HEK293 (cell line): ENCODE measurements at regions not wholly inside any gene's neighbourhood (a gene's known extent, or its start where the extent isn't known, plus 50 kb on each side); places are given as distances from the start of the nearest gene placed in this dataset.

Experiments used
- CTCF ChIA-PET: fragments of 350-600 bp; formaldehyde crosslinking; extraction: SDS; loops from one replicate; lab custom pipeline; 2021; ENCODE audit warnings: antibody characterized with exemption; lab: Yijun Ruan, JAX
- POLR2A ChIA-PET: fragments of 300-600 bp; formaldehyde crosslinking; extraction: SDS; loops from one replicate; lab custom pipeline; 2020; ENCODE audit warnings: antibody characterized with exemption, inconsistent platforms; lab: Yijun Ruan, JAX
- H3K27ac ChIP-seq: fragments of 200-500 bp; sonication (Bioruptor generic); 2 replicates; pipeline ENCODE4 v1.5.1; 2014; ENCODE audit warnings: low read depth, low read length, control low read depth, inconsistent platforms; ENCODE audit errors: extremely low read depth
- H3K36me3 ChIP-seq, 2 experiments: fragments of 200-500 bp in 1 of 2; sonication (Bioruptor generic) in 1 of 2; 1 replicate in 1 of 2; 2 replicates in 1 of 2; pipeline ENCODE4 v1.5.1; 2014 to 2017; ENCODE audit warnings: inconsistent platforms in 2 of 2, low read length in 2 of 2; ENCODE audit not compliant: control insufficient read depth in 2 of 2, insufficient read depth in 1 of 2
- H3K4me1 ChIP-seq: fragments of 200-500 bp; sonication (Bioruptor generic); 2 replicates; pipeline ENCODE4 v1.5.1; 2014; ENCODE audit warnings: mild to moderate bottlenecking, low read length, inconsistent platforms; ENCODE audit not compliant: control insufficient read depth, insufficient read depth
- H3K4me3 ChIP-seq: 2 replicates; pipeline ENCODE4 v1.5.1; 2011; ENCODE audit warnings: low read depth, mild to moderate bottlenecking, control low read depth, low read length, moderate library complexity
- H3K9me3 ChIP-seq: fragments of 200-500 bp; sonication (Bioruptor generic); 2 replicates; pipeline ENCODE4 v1.5.1; 2014; ENCODE audit warnings: low read depth, low read length, inconsistent platforms; ENCODE audit not compliant: control insufficient read depth, insufficient read depth
- GLIS1 ChIP-seq: fragments of 450-650 bp; formaldehyde crosslinking; IDR thresholded peaks from 2 replicates; pipeline ENCODE4 v1.5.1; 2016; ENCODE audit warnings: missing biosample characterization, missing genetic modification characterization
- GLIS2 ChIP-seq: fragments of 450-650 bp; formaldehyde crosslinking; IDR thresholded peaks from 2 replicates; pipeline ENCODE4 v1.5.1; 2016; ENCODE audit warnings: missing biosample characterization, missing genetic modification characterization
- TRIM28 ChIP-seq: IDR thresholded peaks from 2 replicates; pipeline ENCODE4 v1.6.1; 2011; ENCODE audit warnings: low read length, control low read depth, borderline replicate concordance
- ZFHX2 ChIP-seq: fragments of 450-650 bp; formaldehyde crosslinking; conservative IDR thresholded peaks from 2 replicates; pipeline ENCODE4 v1.5.1; 2016; ENCODE audit warnings: missing biosample characterization, missing genetic modification characterization
- ZFP69B ChIP-seq: fragments of 450-650 bp; formaldehyde crosslinking; IDR thresholded peaks from 2 replicates; pipeline ENCODE4 v1.5.1; 2016; ENCODE audit warnings: missing biosample characterization, missing genetic modification characterization
- ZNF121 ChIP-seq: fragments of 450-650 bp; formaldehyde crosslinking; IDR thresholded peaks from 2 replicates; pipeline ENCODE4 v1.5.1; 2016; ENCODE audit warnings: missing biosample characterization, missing genetic modification characterization
- ZNF169 ChIP-seq: fragments of 450-650 bp; formaldehyde crosslinking; IDR thresholded peaks from 2 replicates; pipeline ENCODE4 v1.5.1; 2016; ENCODE audit warnings: missing biosample characterization, missing genetic modification characterization
- ZNF211 ChIP-seq: fragments of 450-650 bp; formaldehyde crosslinking; IDR thresholded peaks from 2 replicates; pipeline ENCODE4 v1.5.1; 2016; ENCODE audit warnings: low read depth, missing biosample characterization, missing genetic modification characterization
- ZNF416 ChIP-seq: fragments of 450-650 bp; formaldehyde crosslinking; IDR thresholded peaks from 2 replicates; pipeline ENCODE4 v1.5.1; 2016; ENCODE audit warnings: missing biosample characterization, missing genetic modification characterization
- ZNF48 ChIP-seq: fragments of 450-650 bp; formaldehyde crosslinking; IDR thresholded peaks from 2 replicates; pipeline ENCODE4 v1.5.1; 2016; ENCODE audit warnings: missing biosample characterization, missing genetic modification characterization
- ZNF501 ChIP-seq: fragments of 450-650 bp; formaldehyde crosslinking; IDR thresholded peaks from 2 replicates; pipeline ENCODE4 v1.5.1; 2016; ENCODE audit warnings: missing biosample characterization, missing genetic modification characterization
- ZNF600 ChIP-seq: fragments of 450-650 bp; formaldehyde crosslinking; IDR thresholded peaks from 2 replicates; pipeline ENCODE4 v1.5.1; 2016; ENCODE audit warnings: missing biosample characterization, missing genetic modification characterization
- ZNF623 ChIP-seq: fragments of 450-650 bp; formaldehyde crosslinking; IDR thresholded peaks from 2 replicates; pipeline ENCODE4 v1.5.1; 2016; ENCODE audit warnings: missing biosample characterization, missing genetic modification characterization
- ZNF629 ChIP-seq: fragments of 450-650 bp; formaldehyde crosslinking; IDR thresholded peaks from 2 replicates; pipeline ENCODE4 v1.5.1; 2017; ENCODE audit warnings: missing biosample characterization, missing genetic modification characterization
- ZNF654 ChIP-seq: fragments of 450-650 bp; formaldehyde crosslinking; IDR thresholded peaks from 2 replicates; pipeline ENCODE4 v1.5.1; 2016; ENCODE audit warnings: low read depth, missing biosample characterization, missing genetic modification characterization
- ZNF777 ChIP-seq: fragments of 450-650 bp; formaldehyde crosslinking; IDR thresholded peaks from 2 replicates; pipeline ENCODE4 v1.5.1; 2017; ENCODE audit warnings: missing biosample characterization, missing genetic modification characterization, borderline replicate concordance
- ZNF785 ChIP-seq: fragments of 450-650 bp; formaldehyde crosslinking; IDR thresholded peaks from 2 replicates; pipeline ENCODE4 v1.5.1; 2016; ENCODE audit warnings: missing biosample characterization, missing genetic modification characterization
- ZSCAN30 ChIP-seq: fragments of 450-650 bp; IDR thresholded peaks from 2 replicates; pipeline ENCODE4 v1.5.1; 2018; ENCODE audit warnings: missing biosample characterization, mild to moderate bottlenecking, missing genetic modification characterization, moderate library complexity
- TF ChIP-seq, protein P1 (sequence below): IDR thresholded peaks from 2 replicates; pipeline ENCODE4 v1.6.1; 2011; ENCODE audit warnings: mild to moderate bottlenecking, low read depth, low read length, borderline replicate concordance
- TF ChIP-seq, protein P2 (sequence below): fragments of 450-650 bp; formaldehyde crosslinking; IDR thresholded peaks from 2 replicates; pipeline ENCODE4 v1.5.1; 2017; ENCODE audit warnings: missing biosample characterization, missing genetic modification characterization

DNA sequence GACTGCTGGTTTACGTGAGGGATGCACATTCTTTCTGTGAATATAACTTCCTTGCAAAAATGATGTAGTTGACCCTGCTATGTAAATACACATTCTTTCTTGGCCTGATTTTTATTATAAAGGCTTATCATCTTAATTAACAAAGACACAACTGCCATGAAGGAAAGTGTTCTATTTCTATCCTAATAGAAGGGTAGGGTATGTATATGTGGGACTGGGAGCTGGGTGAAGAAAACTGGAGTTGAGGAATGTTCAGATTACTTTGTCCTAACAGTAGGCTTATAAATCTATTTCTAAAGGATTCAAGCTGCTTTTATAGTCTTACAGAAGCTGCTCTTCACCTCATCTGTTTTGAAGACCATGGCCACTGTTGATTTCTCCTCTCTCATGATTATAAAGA is 76.5 kb upstream of the RGS17 start (continued):
- TF ChIP-seq ZNF623 (tag by site-specific recombination) = no peak
- TF ChIP-seq ZNF48 (tag by site-specific recombination) = no peak
- TF ChIP-seq ZFHX2 (tag by site-specific recombination) = no peak
- TF ChIP-seq ZNF169 (tag by site-specific recombination) = no peak

DNA sequence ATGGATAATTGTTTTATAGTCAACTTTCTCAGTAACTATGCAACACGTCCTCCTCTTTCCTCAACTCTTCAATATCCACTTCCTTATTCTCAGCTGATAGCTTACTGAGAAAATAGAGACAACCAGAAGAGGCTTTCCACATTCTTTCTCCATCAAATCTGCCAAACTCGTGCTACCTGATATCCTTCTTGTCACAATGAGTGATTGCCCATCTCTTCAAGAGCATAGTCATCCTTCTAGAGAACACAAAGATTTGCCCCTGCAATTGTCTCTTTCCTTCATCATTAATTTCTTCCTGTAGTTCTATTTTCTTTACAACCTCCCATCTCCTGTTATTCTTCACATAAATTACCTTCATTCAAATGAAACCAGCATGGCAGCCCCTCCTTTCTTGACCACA is 75.9 kb upstream of the RGS17 start:
- no peaks in the 10 kb centered on the region for H3K4me1 ChIP-seq
- POLR2A ChIA-PET = no interaction called here
- no peaks in the 10 kb centered on the region for H3K36me3 ChIP-seq
- CTCF ChIA-PET = interaction anchor here (0.7 to 1.0 kb wide), 2 partner anchors 14 to 173 kb away, joined by 5 to 8 read pairs; no protein-coding TSS in a partner anchor
- no peak overlapping the region for H3K4me3 ChIP-seq
- no peak for TF ChIP-seq ZNF416
- no peak for TF ChIP-seq TRIM28
- TF ChIP-seq GLIS1 = no peak
- TF ChIP-seq ZNF121 (tag by site-specific recombination) = no peak
- TF ChIP-seq, protein P1, sequence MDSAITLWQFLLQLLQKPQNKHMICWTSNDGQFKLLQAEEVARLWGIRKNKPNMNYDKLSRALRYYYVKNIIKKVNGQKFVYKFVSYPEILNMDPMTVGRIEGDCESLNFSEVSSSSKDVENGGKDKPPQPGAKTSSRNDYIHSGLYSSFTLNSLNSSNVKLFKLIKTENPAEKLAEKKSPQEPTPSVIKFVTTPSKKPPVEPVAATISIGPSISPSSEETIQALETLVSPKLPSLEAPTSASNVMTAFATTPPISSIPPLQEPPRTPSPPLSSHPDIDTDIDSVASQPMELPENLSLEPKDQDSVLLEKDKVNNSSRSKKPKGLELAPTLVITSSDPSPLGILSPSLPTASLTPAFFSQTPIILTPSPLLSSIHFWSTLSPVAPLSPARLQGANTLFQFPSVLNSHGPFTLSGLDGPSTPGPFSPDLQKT = no peak
- no peak for TF ChIP-seq ZNF629
- TF ChIP-seq ZNF600 (tag by site-specific recombination) = no peak
- no peak for TF ChIP-seq ZNF654
- TF ChIP-seq ZNF777 (tag by site-specific recombination) = no peak
- no peak for TF ChIP-seq ZFP69B (tag by site-specific recombination)
- TF ChIP-seq ZNF48 (tag by site-specific recombination) = no peak
- TF ChIP-seq ZSCAN30 (tag by site-specific recombination) = no peak
- H3K27ac ChIP-seq = no peak overlapping the region
- no peaks in the 10 kb centered on the region for H3K9me3 ChIP-seq

DNA sequence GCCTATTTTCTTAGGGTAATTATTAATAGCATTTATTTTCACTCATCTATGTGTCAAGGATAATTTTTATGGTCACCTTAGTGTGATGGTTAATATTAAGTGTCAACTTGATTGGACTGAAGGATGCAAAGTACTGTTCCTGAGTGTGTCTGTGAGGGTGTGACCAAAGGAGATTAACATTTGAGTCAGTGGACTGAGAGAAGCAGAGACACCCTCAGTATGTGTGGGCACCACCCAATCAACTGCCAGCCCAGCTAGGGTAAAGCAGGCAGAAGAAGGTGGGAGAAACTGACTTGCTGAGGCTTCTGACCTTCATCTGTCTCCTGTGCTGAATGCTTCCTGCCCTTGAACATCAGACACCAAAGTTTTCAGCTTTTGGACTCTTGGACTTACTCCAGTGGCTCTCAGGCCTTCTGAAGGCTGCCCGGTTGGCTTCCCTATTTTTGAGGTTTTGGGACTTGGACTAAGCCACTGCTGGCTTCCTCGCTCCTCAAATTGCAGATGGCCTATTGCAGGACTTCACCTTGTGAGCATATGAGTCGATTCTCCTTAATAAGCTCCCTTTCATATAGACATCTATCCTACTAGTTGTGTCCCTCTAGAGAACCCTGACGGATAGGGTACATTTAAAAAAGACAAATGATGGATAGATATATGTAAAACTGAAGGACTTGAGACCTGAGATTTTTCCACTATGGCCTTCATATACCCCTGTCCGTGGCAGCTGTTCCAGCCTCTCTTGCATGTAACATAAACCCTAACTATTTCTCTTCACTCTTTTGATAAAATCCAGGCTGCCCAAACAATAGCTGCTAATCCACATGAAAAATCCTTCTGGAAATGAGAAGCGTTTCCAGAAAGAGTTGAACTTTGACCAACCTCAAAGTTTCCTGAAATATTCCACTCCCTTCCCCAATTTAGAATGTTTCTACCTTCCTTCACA is 62.1 kb upstream of the RGS17 start:
- Histone ChIP-seq H3K36me3 (no peaks in the 10 kb centered on the region), H3K9me3 (no peaks in the 10 kb centered on the region), H3K27ac (no peak overlapping the region), H3K4me1 (no peaks in the 10 kb centered on the region), H3K4me3 (no peak overlapping the region)
- no peak for TF ChIP-seq ZNF501 (tag by site-specific recombination)
- TF ChIP-seq, protein P2, sequence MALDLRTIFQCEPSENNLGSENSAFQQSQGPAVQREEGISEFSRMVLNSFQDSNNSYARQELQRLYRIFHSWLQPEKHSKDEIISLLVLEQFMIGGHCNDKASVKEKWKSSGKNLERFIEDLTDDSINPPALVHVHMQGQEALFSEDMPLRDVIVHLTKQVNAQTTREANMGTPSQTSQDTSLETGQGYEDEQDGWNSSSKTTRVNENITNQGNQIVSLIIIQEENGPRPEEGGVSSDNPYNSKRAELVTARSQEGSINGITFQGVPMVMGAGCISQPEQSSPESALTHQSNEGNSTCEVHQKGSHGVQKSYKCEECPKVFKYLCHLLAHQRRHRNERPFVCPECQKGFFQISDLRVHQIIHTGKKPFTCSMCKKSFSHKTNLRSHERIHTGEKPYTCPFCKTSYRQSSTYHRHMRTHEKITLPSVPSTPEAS (tag by site-specific recombination) = no peak
- no peak for TF ChIP-seq ZNF211 (tag by site-specific recombination)
- TF ChIP-seq ZNF785 (tag by site-specific recombination) = no peak
- POLR2A ChIA-PET = no interaction called here
- CTCF ChIA-PET = interaction anchor here (1.4 kb wide), 1 partner anchor 38 kb away, joined by 5 read pairs; no protein-coding TSS in a partner anchor

DNA sequence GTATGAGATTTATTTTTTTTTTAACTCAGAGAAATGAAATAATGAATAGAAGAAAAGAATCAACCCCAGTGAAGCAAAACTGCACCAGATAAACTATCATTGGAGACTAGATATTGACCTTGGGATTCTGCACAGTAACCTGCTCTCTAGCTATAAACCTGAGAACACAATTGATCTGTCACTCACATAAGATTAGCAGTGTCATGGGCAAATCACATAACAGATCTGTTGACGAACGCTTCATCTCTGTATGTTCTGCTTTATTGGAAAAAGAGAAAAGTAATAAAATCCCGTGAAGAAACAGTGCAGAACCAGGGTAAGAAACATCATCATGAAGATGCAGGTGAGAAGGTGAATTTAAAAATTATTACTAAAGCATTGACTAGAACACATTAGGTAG is 52.8 kb upstream of the RGS17 start:
- H3K27ac ChIP-seq = no peak overlapping the region
- TF ChIP-seq GLIS2 (tag by site-specific recombination) = no peak
- TF ChIP-seq, all 188 proteins: peak for 0
- Histone ChIP-seq H3K4me1 (no peaks in the 10 kb centered on the region), H3K36me3 (no peaks in the 10 kb centered on the region), H3K4me3 (no peak overlapping the region), H3K9me3 (no peaks in the 10 kb centered on the region)
- ChIA-PET POLR2A (no interaction called here), CTCF (interaction anchor here (0.6 kb wide), 1 partner anchor 41 kb away, joined by 3 read pairs; no protein-coding TSS in a partner anchor)
